ENCODE measurements at regions not wholly inside any gene's neighbourhood (a gene's known extent, or its start where the extent isn't known, plus 50 kb on each side); places are given as distances from the start of the nearest gene placed in this dataset.

- no peak for TF ChIP-seq CTCF (IDR thresholded peaks at IDR 0.05)
- TF ChIP-seq EZH2 (IDR thresholded peaks at IDR 0.05; ENCODE audit: borderline replicate concordance, insufficient read depth, low read depth, low read length, poor library complexity, severe bottlenecking), result no peak
Observed at GRCh38 chr4:30416547-30416946, 303.6 kb upstream of the PCDH7 start.

Data from B cell (primary cell).